ENCODE measurements at regions not wholly inside any gene's neighbourhood (a gene's known extent, or its start where the extent isn't known, plus 50 kb on each side); places are given as distances from the start of the nearest gene placed in this dataset.
A peak's percentile ranks its signal among the peaks of the same experiment; 100 is the strongest.

GRCh38 chr6:27839626-27840475 lies 72.3 kb downstream of the OR2B2 start:
- Histone ChIP-seq H3K9ac (ENCODE audit: low read depth in 2 of 2, low read length in 2 of 2) (peak overlapping the region; percentile 78 to 90), H3K4me3 (peak overlapping the region; percentile 51), H3K4me1 (no peaks in the 10 kb centered on the region), H3K27ac (peak overlapping the region; percentile 96), H3K36me3 (no peaks in the 10 kb centered on the region), H3K9me3 (no peaks in the 10 kb centered on the region), H3K27me3 (no peaks in the 10 kb centered on the region)
- TF ChIP-seq CTCF (IDR thresholded peaks at IDR 0.05): no peak
- intact Hi-C loops (cut with DNase I): no loop called here
- DNase-seq: peak; percentile 79

- peak; percentile 66 for DNase-seq
- Histone ChIP-seq H3K9ac (ENCODE audit: low read depth in 2 of 2, low read length in 2 of 2) (peak overlapping the region; percentile 78 to 90), H3K4me3 (peak overlapping the region; percentile 51), H3K9me3 (no peaks in the 10 kb centered on the region), H3K4me1 (no peaks in the 10 kb centered on the region), H3K27ac (peak overlapping the region; percentile 96), H3K27me3 (no peaks in the 10 kb centered on the region), H3K36me3 (no peaks in the 10 kb centered on the region)
- intact Hi-C loops (cut with DNase I): no loop called here
- no peak for TF ChIP-seq CTCF (IDR thresholded peaks at IDR 0.05)
Observed at GRCh38 chr6:27838945-27839625, 73.1 kb downstream of the OR2B2 start.

GRCh38 chr6:27838058-27838944 lies 73.9 kb downstream of the OR2B2 start:
- no peaks in the 10 kb centered on the region for H3K4me1 ChIP-seq
- H3K27ac ChIP-seq: peak overlapping the region; percentile 96
- H3K9me3 ChIP-seq: no peaks in the 10 kb centered on the region
- peak; percentile 90 for DNase-seq
- H3K27me3 ChIP-seq: no peaks in the 10 kb centered on the region
- H3K4me3 ChIP-seq: peak overlapping the region; percentile 51
- H3K36me3 ChIP-seq: no peaks in the 10 kb centered on the region
- intact Hi-C loops (cut with DNase I): no loop called here
- peak overlapping the region; percentile 78 to 90 for H3K9ac ChIP-seq (ENCODE audit: low read depth in 2 of 2, low read length in 2 of 2)
- TF ChIP-seq CTCF (IDR thresholded peaks at IDR 0.05): no peak

GRCh38 chr6:27837625-27838057 lies 74.6 kb downstream of the OR2B2 start:
- Histone ChIP-seq H3K4me1 (no peaks in the 10 kb centered on the region), H3K36me3 (no peaks in the 10 kb centered on the region), H3K4me3 (peak overlapping the region; percentile 51), H3K27me3 (no peaks in the 10 kb centered on the region), H3K9ac (ENCODE audit: low read depth in 2 of 2, low read length in 2 of 2) (peak overlapping the region; percentile 78 to 90), H3K9me3 (no peaks in the 10 kb centered on the region), H3K27ac (peak overlapping the region; percentile 96)
- intact Hi-C loops (cut with DNase I): no loop called here
- DNase-seq: no peak
- no peak for TF ChIP-seq CTCF (IDR thresholded peaks at IDR 0.05)
